22Rv1 (cell line): ENCODE measurements at regions not wholly inside any gene's neighbourhood (a gene's known extent, or its start where the extent isn't known, plus 50 kb on each side); places are given as distances from the start of the nearest gene placed in this dataset.

Experiments
- CTCF ChIP-seq: fragments of 450-650 bp; IDR thresholded peaks from 2 replicates; pipeline ENCODE4 v1.5.1; 2017; ENCODE audit warnings: mild to moderate bottlenecking
- ZFX ChIP-seq: fragments of 450-650 bp; IDR thresholded peaks from 2 replicates; pipeline ENCODE4 v1.6.1; 2017; ENCODE audit warnings: antibody characterized with exemption, borderline replicate concordance

- no peak for TF ChIP-seq CTCF
- TF ChIP-seq ZFX, result no peak
Measured at GRCh38 chr21:27261676-27262075, 294.8 kb upstream of the ADAMTS5 start.
